ENCODE measurements at regions not wholly inside any gene's neighbourhood (a gene's known extent, or its start where the extent isn't known, plus 50 kb on each side); places are given as distances from the start of the nearest gene placed in this dataset.

DNA sequence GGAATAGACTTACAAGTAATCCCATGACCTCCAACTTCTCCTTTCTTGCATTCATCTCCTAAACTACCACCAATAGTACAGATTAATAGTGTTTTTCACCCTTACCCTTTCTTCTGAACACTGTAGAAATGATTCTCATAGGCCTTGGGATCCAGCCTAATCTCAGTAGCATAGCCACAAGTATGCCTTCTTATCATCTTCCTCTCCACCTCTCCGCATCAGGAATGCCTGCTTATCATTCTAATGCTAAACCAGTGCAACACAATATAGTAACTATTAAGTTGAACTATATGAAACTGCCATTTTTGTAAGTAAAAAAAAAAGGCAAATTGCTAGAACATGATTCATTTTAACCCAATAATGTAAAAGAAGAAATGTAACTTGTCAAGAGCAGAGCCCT is 79.5 kb upstream of the IL2 start:
- TF ChIP-seq, protein P1, sequence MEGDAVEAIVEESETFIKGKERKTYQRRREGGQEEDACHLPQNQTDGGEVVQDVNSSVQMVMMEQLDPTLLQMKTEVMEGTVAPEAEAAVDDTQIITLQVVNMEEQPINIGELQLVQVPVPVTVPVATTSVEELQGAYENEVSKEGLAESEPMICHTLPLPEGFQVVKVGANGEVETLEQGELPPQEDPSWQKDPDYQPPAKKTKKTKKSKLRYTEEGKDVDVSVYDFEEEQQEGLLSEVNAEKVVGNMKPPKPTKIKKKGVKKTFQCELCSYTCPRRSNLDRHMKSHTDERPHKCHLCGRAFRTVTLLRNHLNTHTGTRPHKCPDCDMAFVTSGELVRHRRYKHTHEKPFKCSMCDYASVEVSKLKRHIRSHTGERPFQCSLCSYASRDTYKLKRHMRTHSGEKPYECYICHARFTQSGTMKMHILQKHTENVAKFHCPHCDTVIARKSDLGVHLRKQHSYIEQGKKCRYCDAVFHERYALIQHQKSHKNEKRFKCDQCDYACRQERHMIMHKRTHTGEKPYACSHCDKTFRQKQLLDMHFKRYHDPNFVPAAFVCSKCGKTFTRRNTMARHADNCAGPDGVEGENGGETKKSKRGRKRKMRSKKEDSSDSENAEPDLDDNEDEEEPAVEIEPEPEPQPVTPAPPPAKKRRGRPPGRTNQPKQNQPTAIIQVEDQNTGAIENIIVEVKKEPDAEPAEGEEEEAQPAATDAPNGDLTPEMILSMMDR (IDR thresholded peaks at IDR 0.05; ENCODE audit: low read depth, low read length): no peak
- H3K4me1 ChIP-seq (ENCODE audit: low read depth): no peaks in the 10 kb centered on the region
- no peaks in the 10 kb centered on the region for H3K27me3 ChIP-seq
- H3K36me3 ChIP-seq: no peaks in the 10 kb centered on the region
- H3K4me3 ChIP-seq: no peak overlapping the region
- H3K9me3 ChIP-seq (ENCODE audit: low read depth): no peaks in the 10 kb centered on the region
- peak in 1 of 2 donors; percentile 79 for DNase-seq (ENCODE audit: low read depth in 1 of 2, low spot score in 1 of 2)
- no peak overlapping the region for H3K27ac ChIP-seq

- no peaks in the 10 kb centered on the region for H3K9me3 ChIP-seq (ENCODE audit: low read depth)
- H3K27me3 ChIP-seq: no peaks in the 10 kb centered on the region
- H3K4me3 ChIP-seq: no peak overlapping the region
- DNase-seq (ENCODE audit: low read depth in 1 of 2, low spot score in 1 of 2): no peak
- H3K36me3 ChIP-seq: no peaks in the 10 kb centered on the region
- H3K4me1 ChIP-seq (ENCODE audit: low read depth): no peaks in the 10 kb centered on the region
- TF ChIP-seq, protein P1 (IDR thresholded peaks at IDR 0.05; ENCODE audit: low read depth, low read length): no peak
- no peak overlapping the region for H3K27ac ChIP-seq
Observed at GRCh38 chr4:122534776-122535175, 78.3 kb upstream of the IL2 start.

DNA sequence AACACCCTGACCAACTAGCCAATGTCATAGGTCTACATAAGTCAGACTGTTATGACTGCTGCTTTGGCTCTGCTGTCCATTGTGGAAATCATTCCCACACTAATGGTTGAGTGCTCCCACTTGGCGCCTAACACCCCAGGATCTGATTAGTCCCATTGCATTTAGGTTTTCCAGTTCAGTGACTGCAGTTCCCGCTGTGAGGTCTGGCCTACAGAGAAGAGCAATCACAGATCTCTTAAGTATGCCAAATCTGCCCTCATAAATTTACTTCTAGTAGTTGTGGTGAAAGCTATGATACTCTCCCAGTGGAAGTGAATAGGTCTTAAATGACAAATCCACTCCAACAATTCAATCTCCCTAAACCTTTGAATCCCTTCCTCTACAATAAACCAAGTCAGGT is 77.3 kb upstream of the IL2 start:
- DNase-seq (ENCODE audit: low read depth in 1 of 2, low spot score in 1 of 2): no peak
- Histone ChIP-seq H3K9me3 (ENCODE audit: low read depth) (no peaks in the 10 kb centered on the region), H3K27ac (no peak overlapping the region), H3K27me3 (no peaks in the 10 kb centered on the region), H3K36me3 (no peaks in the 10 kb centered on the region), H3K4me3 (no peak overlapping the region), H3K4me1 (ENCODE audit: low read depth) (no peaks in the 10 kb centered on the region)
- TF ChIP-seq, protein P1 (IDR thresholded peaks at IDR 0.05; ENCODE audit: low read depth, low read length): no peak

GRCh38 chr4:122532766-122533165 is 76.2 kb upstream of the IL2 start:
- DNase-seq (ENCODE audit: low read depth in 1 of 2, low spot score in 1 of 2): no peak
- Histone ChIP-seq H3K27me3 (no peaks in the 10 kb centered on the region), H3K27ac (no peak overlapping the region), H3K36me3 (no peaks in the 10 kb centered on the region), H3K4me1 (ENCODE audit: low read depth) (no peaks in the 10 kb centered on the region), H3K4me3 (no peak overlapping the region), H3K9me3 (ENCODE audit: low read depth) (no peaks in the 10 kb centered on the region)
- TF ChIP-seq, protein P1 (IDR thresholded peaks at IDR 0.05; ENCODE audit: low read depth, low read length): no peak

- TF ChIP-seq, protein P1 (IDR thresholded peaks at IDR 0.05; ENCODE audit: low read depth, low read length): no peak
- H3K36me3 ChIP-seq: no peaks in the 10 kb centered on the region
- H3K4me1 ChIP-seq (ENCODE audit: low read depth): no peaks in the 10 kb centered on the region
- H3K4me3 ChIP-seq: no peak overlapping the region
- H3K9me3 ChIP-seq (ENCODE audit: low read depth): no peaks in the 10 kb centered on the region
- DNase-seq (ENCODE audit: low read depth in 1 of 2, low spot score in 1 of 2): no peak
- no peaks in the 10 kb centered on the region for H3K27me3 ChIP-seq
- no peak overlapping the region for H3K27ac ChIP-seq
Observed at GRCh38 chr4:122531514-122531913, 75.0 kb upstream of the IL2 start.

DNA sequence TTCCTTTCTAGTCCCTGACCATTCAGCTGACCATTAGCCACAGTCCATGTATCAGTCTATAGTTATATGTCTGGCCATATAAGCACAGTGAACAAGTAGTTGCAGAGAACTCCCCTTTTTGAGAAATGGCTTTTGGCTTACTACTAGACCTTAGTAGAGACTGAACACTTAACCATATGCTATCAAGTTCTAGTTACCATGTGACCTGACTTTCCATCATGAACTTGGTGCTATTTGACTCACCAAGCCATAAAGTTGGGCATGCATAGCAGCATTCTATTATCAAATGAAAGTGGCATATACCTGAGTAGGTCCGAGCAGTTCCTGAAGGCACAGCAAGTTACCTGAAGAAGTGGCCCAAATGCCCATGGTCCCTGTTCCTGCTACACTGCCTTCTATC is 74.5 kb upstream of the IL2 start:
- Histone ChIP-seq H3K27me3 (no peaks in the 10 kb centered on the region), H3K9me3 (ENCODE audit: low read depth) (no peaks in the 10 kb centered on the region), H3K27ac (no peak overlapping the region), H3K4me3 (no peak overlapping the region), H3K4me1 (ENCODE audit: low read depth) (no peaks in the 10 kb centered on the region), H3K36me3 (no peaks in the 10 kb centered on the region)
- TF ChIP-seq, protein P1 (IDR thresholded peaks at IDR 0.05; ENCODE audit: low read depth, low read length): no peak
- no peak for DNase-seq (ENCODE audit: low read depth in 1 of 2, low spot score in 1 of 2)
